GM12878 (cell line): ENCODE measurements at regions not wholly inside any gene's neighbourhood (a gene's known extent, or its start where the extent isn't known, plus 50 kb on each side); places are given as distances from the start of the nearest gene placed in this dataset.

Experiments
- ESRRA ChIP-seq: IDR thresholded peaks from 2 replicates; pipeline ENCODE4 v1.6.1; 2012; ENCODE audit warnings: mild to moderate bottlenecking, low read length, improper control_type of control experiment
- ETV6 ChIP-seq, 2 experiments: fragments of 450-650 bp in 1 of 2; IDR thresholded peaks in 1 of 2; conservative IDR thresholded peaks in 1 of 2; 2 replicates each; pipeline ENCODE4 v1.6.1; 2014; ENCODE audit warnings: antibody characterized with exemption in 1 of 2, borderline replicate concordance in 1 of 2, low read depth in 1 of 2, mild to moderate bottlenecking in 1 of 2, moderate library complexity in 1 of 2
- IRF3 ChIP-seq: fragments of 450-650 bp; IDR thresholded peaks from 2 replicates; pipeline ENCODE4 v1.6.1; 2014; ENCODE audit warnings: mild to moderate bottlenecking
- POLR2AphosphoS5 ChIP-seq: IDR thresholded peaks from 2 replicates; pipeline ENCODE4 v1.6.1; 2011; ENCODE audit warnings: mild to moderate bottlenecking, low read length, inconsistent platforms
- RFX5 ChIP-seq: IDR thresholded peaks from 2 replicates; pipeline ENCODE4 v1.6.1; 2011; ENCODE audit warnings: low read depth, low read length, improper control_type of control experiment
- SP1 ChIP-seq: IDR thresholded peaks from one replicate; pipeline ENCODE4 v1.6.1; 2011; ENCODE audit warnings: low read depth, low read length
- SUZ12 ChIP-seq: fragments of 200-600 bp; sonication (generic); IDR thresholded peaks from one replicate; pipeline ENCODE4 v1.6.1; 2018; ENCODE audit warnings: antibody characterized with exemption, mild to moderate bottlenecking; ENCODE audit not compliant: unreplicated experiment
- USF2 ChIP-seq: IDR thresholded peaks from 2 replicates; pipeline ENCODE4 v1.6.1; 2011; ENCODE audit warnings: low read depth, low read length, improper control_type of control experiment, borderline replicate concordance
- ZNF384 ChIP-seq: IDR thresholded peaks from 2 replicates; pipeline ENCODE4 v1.6.1; 2012; ENCODE audit warnings: low read depth, mild to moderate bottlenecking, low read length, improper control_type of control experiment, borderline replicate concordance
- ZNF687 ChIP-seq: fragments of 450-650 bp; IDR thresholded peaks from 2 replicates; pipeline ENCODE4 v1.6.1; 2017; ENCODE audit warnings: mild to moderate bottlenecking, moderate library complexity
- TF ChIP-seq, protein P1 (sequence below), 3 experiments: IDR thresholded peaks in 2 of 3; conservative IDR thresholded peaks in 1 of 3; 2 replicates each; pipeline ENCODE4 v1.5.1; 2011; ENCODE audit warnings: low read depth in 3 of 3, low read length in 3 of 3, mild to moderate bottlenecking in 3 of 3, control low read depth in 2 of 3, moderate library complexity in 2 of 3, inconsistent platforms in 1 of 3, mixed read lengths in 1 of 3; ENCODE audit not compliant: control insufficient read depth in 2 of 3, insufficient read depth in 1 of 3; ENCODE audit errors: extremely low read depth in 1 of 3
- TF ChIP-seq, protein P2 (sequence below): IDR thresholded peaks from 2 replicates; pipeline ENCODE4 v1.6.1; 2012; ENCODE audit warnings: mild to moderate bottlenecking, low read depth, low read length
- TF ChIP-seq, protein P3 (sequence below): fragments of 450-650 bp; IDR thresholded peaks from 2 replicates; pipeline ENCODE4 v1.6.1; 2016; ENCODE audit warnings: mild to moderate bottlenecking

DNA sequence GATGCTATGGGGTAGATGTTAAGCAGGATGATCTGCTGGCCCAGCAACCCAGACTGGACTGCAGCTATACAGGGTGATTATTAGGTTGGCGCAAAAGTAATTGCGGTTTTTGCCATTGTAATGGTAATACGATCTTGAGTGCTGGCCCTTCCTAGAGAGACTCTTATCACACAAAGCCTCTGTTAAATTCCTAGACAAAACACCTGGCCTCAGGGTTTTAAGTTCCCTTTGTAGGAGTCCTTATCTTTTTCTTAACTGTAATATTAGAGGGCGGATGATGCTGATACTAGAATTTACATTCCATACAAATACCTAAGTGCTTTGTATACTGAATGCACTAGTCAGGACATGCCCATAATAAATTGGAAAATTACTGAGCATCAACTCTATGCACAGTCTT is 222.2 kb downstream of the NDUFS4 start:
- TF ChIP-seq, protein P1, sequence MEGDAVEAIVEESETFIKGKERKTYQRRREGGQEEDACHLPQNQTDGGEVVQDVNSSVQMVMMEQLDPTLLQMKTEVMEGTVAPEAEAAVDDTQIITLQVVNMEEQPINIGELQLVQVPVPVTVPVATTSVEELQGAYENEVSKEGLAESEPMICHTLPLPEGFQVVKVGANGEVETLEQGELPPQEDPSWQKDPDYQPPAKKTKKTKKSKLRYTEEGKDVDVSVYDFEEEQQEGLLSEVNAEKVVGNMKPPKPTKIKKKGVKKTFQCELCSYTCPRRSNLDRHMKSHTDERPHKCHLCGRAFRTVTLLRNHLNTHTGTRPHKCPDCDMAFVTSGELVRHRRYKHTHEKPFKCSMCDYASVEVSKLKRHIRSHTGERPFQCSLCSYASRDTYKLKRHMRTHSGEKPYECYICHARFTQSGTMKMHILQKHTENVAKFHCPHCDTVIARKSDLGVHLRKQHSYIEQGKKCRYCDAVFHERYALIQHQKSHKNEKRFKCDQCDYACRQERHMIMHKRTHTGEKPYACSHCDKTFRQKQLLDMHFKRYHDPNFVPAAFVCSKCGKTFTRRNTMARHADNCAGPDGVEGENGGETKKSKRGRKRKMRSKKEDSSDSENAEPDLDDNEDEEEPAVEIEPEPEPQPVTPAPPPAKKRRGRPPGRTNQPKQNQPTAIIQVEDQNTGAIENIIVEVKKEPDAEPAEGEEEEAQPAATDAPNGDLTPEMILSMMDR (IDR thresholded peaks at IDR 0.05 in 2 of 3, conservative IDR thresholded peaks at IDR 0.05 in 1 of 3; ENCODE audit: control insufficient read depth in 2 of 3, extremely low read depth in 1 of 3, insufficient read depth in 1 of 3, low read depth in 3 of 3, low read length in 3 of 3), result no peak
- TF ChIP-seq RFX5 (no peak), ZNF687 (no peak), POLR2AphosphoS5 (no peak), ETV6 (conservative IDR thresholded peaks at IDR 0.05 in 1 of 2, IDR thresholded peaks at IDR 0.05 in 1 of 2; ENCODE audit: borderline replicate concordance in 1 of 2, low read depth in 1 of 2) (no peak), IRF3 (no peak), ZNF384 (no peak), USF2 (no peak), ESRRA (no peak), SP1 (no peak), SUZ12 (no peak)
- TF ChIP-seq, protein P2, sequence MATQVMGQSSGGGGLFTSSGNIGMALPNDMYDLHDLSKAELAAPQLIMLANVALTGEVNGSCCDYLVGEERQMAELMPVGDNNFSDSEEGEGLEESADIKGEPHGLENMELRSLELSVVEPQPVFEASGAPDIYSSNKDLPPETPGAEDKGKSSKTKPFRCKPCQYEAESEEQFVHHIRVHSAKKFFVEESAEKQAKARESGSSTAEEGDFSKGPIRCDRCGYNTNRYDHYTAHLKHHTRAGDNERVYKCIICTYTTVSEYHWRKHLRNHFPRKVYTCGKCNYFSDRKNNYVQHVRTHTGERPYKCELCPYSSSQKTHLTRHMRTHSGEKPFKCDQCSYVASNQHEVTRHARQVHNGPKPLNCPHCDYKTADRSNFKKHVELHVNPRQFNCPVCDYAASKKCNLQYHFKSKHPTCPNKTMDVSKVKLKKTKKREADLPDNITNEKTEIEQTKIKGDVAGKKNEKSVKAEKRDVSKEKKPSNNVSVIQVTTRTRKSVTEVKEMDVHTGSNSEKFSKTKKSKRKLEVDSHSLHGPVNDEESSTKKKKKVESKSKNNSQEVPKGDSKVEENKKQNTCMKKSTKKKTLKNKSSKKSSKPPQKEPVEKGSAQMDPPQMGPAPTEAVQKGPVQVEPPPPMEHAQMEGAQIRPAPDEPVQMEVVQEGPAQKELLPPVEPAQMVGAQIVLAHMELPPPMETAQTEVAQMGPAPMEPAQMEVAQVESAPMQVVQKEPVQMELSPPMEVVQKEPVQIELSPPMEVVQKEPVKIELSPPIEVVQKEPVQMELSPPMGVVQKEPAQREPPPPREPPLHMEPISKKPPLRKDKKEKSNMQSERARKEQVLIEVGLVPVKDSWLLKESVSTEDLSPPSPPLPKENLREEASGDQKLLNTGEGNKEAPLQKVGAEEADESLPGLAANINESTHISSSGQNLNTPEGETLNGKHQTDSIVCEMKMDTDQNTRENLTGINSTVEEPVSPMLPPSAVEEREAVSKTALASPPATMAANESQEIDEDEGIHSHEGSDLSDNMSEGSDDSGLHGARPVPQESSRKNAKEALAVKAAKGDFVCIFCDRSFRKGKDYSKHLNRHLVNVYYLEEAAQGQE, result no peak
- TF ChIP-seq, protein P3, sequence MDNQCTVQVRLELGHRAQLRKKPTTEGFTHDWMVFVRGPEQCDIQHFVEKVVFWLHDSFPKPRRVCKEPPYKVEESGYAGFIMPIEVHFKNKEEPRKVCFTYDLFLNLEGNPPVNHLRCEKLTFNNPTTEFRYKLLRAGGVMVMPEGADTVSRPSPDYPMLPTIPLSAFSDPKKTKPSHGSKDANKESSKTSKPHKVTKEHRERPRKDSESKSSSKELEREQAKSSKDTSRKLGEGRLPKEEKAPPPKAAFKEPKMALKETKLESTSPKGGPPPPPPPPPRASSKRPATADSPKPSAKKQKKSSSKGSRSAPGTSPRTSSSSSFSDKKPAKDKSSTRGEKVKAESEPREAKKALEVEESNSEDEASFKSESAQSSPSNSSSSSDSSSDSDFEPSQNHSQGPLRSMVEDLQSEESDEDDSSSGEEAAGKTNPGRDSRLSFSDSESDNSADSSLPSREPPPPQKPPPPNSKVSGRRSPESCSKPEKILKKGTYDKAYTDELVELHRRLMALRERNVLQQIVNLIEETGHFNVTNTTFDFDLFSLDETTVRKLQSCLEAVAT, result no peak
